B cell (primary cell): ENCODE measurements at regions not wholly inside any gene's neighbourhood (a gene's known extent, or its start where the extent isn't known, plus 50 kb on each side); places are given as distances from the start of the nearest gene placed in this dataset.

ENCODE experiments used
- ATAC-seq: fragments of 200-7000 bp; cut with Tn5 transposase; one replicate; pipeline ENCODE4 v1.10.0; 2021; ENCODE audit warnings: low read depth, mild to moderate bottlenecking, moderate number of reproducible peaks, moderate library complexity
- CTCF ChIA-PET: fragments of 350-600 bp; sonication (Branson Sonifier 250); formaldehyde crosslinking; loops from one replicate; lab custom pipeline; 2021; ENCODE audit warnings: antibody characterized with exemption, inconsistent platforms; lab: Charles Lee
- POLR2A ChIA-PET: fragments of 350-600 bp; sonication (Branson Sonifier 250); formaldehyde crosslinking; loops from one replicate; lab custom pipeline; 2021; ENCODE audit warnings: antibody characterized with exemption; lab: Charles Lee
- DNase-seq: peaks from one replicate; pipeline ENCODE4 v3.0.0; 2013
- H2AFZ ChIP-seq: 2 replicates; pipeline ENCODE4 v1.6.1; 2012; ENCODE audit warnings: mild to moderate bottlenecking, low read depth, low read length; ENCODE audit not compliant: insufficient read depth, poor library complexity, severe bottlenecking
- H3K27ac ChIP-seq, 2 donors: 1 replicate in 1 of 2; 2 replicates in 1 of 2; pipeline ENCODE4 v1.5.1; 2012 to 2013; ENCODE audit warnings: low read length in 2 of 2, mild to moderate bottlenecking in 2 of 2, moderate library complexity in 1 of 2
- H3K27me3 ChIP-seq, 4 experiments: fragments of 200-600 bp in 1 of 4; sonication (generic) in 1 of 4; replicated peaks in 1 of 4; 1 replicate in 2 of 4; 2 replicates in 2 of 4; pipeline versions ENCODE4 v1.6.1 to v1.7.0; 2013 to 2016; ENCODE audit warnings: low read length in 3 of 4, mild to moderate bottlenecking in 2 of 4, mixed read lengths in 1 of 4, moderate library complexity in 1 of 4; ENCODE audit not compliant: insufficient read depth in 4 of 4, control insufficient read depth in 3 of 4; ENCODE audit errors: control extremely low read depth in 1 of 4
- H3K36me3 ChIP-seq, 2 experiments: replicated peaks in 1 of 2; 1 replicate in 1 of 2; 2 replicates in 1 of 2; pipeline versions ENCODE4 v1.6.1 to v1.7.1; 2013; ENCODE audit warnings: low read length in 1 of 2; ENCODE audit not compliant: insufficient read depth in 2 of 2, control insufficient read depth in 1 of 2; ENCODE audit errors: control extremely low read depth in 1 of 2, extremely low read depth in 1 of 2
- H3K4me1 ChIP-seq, 2 donors: fragments of 200-600 bp in 1 of 2; sonication (generic) in 1 of 2; 1 replicate in 1 of 2; 2 replicates in 1 of 2; pipeline versions ENCODE4 v1.5.1 to v1.6.1; 2013 to 2017; ENCODE audit warnings: low read length in 2 of 2; ENCODE audit not compliant: control insufficient read depth in 2 of 2, insufficient read depth in 2 of 2
- H3K4me2 ChIP-seq: replicated peaks from 2 replicates; pipeline ENCODE3; 2012; ENCODE audit warnings: mild to moderate bottlenecking, low read depth, low read length; ENCODE audit not compliant: poor library complexity, severe bottlenecking
- H3K4me3 ChIP-seq, 5 experiments: fragments of 200-600 bp in 1 of 5; sonication (generic) in 1 of 5; 1 replicate in 3 of 5; 2 replicates in 2 of 5; pipeline versions ENCODE4 v1.5.1 to v1.7.0; 2011 to 2016; ENCODE audit warnings: low read length in 4 of 5, mild to moderate bottlenecking in 4 of 5, low read depth in 2 of 5, control low read depth in 1 of 5, moderate library complexity in 1 of 5; ENCODE audit not compliant: insufficient read depth in 1 of 5; ENCODE audit errors: control extremely low read depth in 1 of 5, extremely low read depth in 1 of 5
- H3K79me2 ChIP-seq: fragments of 200-600 bp; sonication (generic); one replicate; pipeline ENCODE4 v1.6.0; 2016; ENCODE audit warnings: low read length; ENCODE audit not compliant: control insufficient read depth, insufficient read depth
- H3K9ac ChIP-seq: fragments of 200-600 bp; sonication (generic); 2 replicates; pipeline ENCODE4 v1.6.1; 2017; ENCODE audit warnings: mild to moderate bottlenecking, low read length, moderate library complexity
- H3K9me3 ChIP-seq, 3 donors: one replicate each; pipeline versions ENCODE4 v1.6.1 to v1.7.1; 2013; ENCODE audit warnings: low read length in 2 of 3; ENCODE audit not compliant: control insufficient read depth in 2 of 3, insufficient read depth in 1 of 3; ENCODE audit errors: control extremely low read depth in 1 of 3
- H4K20me1 ChIP-seq: 2 replicates; pipeline ENCODE4 v1.6.0; 2012; ENCODE audit warnings: mild to moderate bottlenecking, low read length; ENCODE audit not compliant: insufficient read depth, control insufficient read depth, poor library complexity, severe bottlenecking
- H3K27ac Mint-ChIP-seq: one replicate; pipeline ENCODE4 v1.8.0; 2021; ENCODE audit warnings: mixed read lengths
- H3K27me3 Mint-ChIP-seq: one replicate; pipeline ENCODE4 v1.8.0; 2021; ENCODE audit warnings: mixed read lengths
- H3K4me1 Mint-ChIP-seq: one replicate; pipeline ENCODE4 v1.8.0; 2021; ENCODE audit warnings: mixed read lengths
- H3K4me3 Mint-ChIP-seq: one replicate; pipeline ENCODE4 v1.8.0; 2021; ENCODE audit warnings: mixed read lengths
- H3K9me3 Mint-ChIP-seq: one replicate; pipeline ENCODE4 v1.8.0; 2022; ENCODE audit warnings: mixed read lengths; ENCODE audit not compliant: insufficient read depth
- EZH2 ChIP-seq: IDR thresholded peaks from 2 replicates; pipeline ENCODE4 v1.6.1; 2012; ENCODE audit warnings: borderline replicate concordance, low read depth, mild to moderate bottlenecking, moderate library complexity, low read length; ENCODE audit not compliant: insufficient read depth, poor library complexity, severe bottlenecking
- WGBS: methylation state at CpG from one replicate; pipeline ENCODE4 v1.1.5; 2013; ENCODE audit warnings: missing lambda C conversion rate; ENCODE audit not compliant: insufficient coverage; 5-methylcytosine and 5-hydroxymethylcytosine counted together
- intact Hi-C: fragments of 100-400 bp; cut with micrococcal nuclease; formaldehyde crosslinking; loops from one replicate; pipeline ENCODE4 v1.10.0; 2022
- TF ChIP-seq, protein P1 (sequence below): fragments of 200-600 bp; IDR thresholded peaks from one replicate; pipeline ENCODE4 v1.8.0; 2022; ENCODE audit warnings: antibody characterized with exemption, mild to moderate bottlenecking

DNA sequence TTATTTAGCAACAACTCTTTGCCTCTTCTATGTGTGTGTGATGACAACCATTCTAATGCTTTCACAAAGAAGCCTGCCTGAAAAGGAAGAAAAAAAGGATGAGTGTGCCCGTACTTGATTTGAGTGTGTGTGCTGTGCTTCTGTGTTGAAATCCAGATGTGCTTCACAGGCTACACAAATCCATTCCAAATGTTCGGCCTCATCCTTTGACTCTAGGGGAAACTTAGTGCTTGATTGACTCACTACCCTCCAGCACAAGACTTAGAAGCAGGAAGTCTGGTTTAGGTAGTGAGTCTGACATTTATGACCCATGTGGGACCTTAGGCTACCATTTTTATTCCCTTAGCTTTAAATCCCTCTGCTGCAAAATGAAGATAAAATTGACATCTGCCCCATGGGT, 108.8 kb upstream of the PLAAT1 start:
- no peak overlapping the region for H2AFZ ChIP-seq
- no peaks in the 10 kb centered on the region for H3K9me3 ChIP-seq
- no peaks in the 10 kb centered on the region for H3K36me3 ChIP-seq
- no peak overlapping the region for H3K27ac ChIP-seq
- Mint-ChIP-seq H3K27me3 (peaks cover 10% of the 10 kb centered on the region), H3K9me3 (no peaks in the 10 kb centered on the region), H3K4me3 (no peak overlapping the region), H3K4me1 (no peaks in the 10 kb centered on the region), H3K27ac (no peak overlapping the region)
- H3K27me3 ChIP-seq, result peaks cover 0 to 3% (median 0%) of the 10 kb centered on the region in 4 experiments
- no peak for ATAC-seq
- ChIA-PET POLR2A (no interaction called here), CTCF (no interaction called here)
- H3K4me1 ChIP-seq, result no peaks in the 10 kb centered on the region
- no peaks in the 10 kb centered on the region for H4K20me1 ChIP-seq
- intact Hi-C loops, result no loop called here
- no peak overlapping the region for H3K4me2 ChIP-seq
- no peak for DNase-seq
- WGBS, result no CpG with 5 or more reads among the region's 2 CpGs
- H3K79me2 ChIP-seq, result no peaks in the 10 kb centered on the region
- no peak for TF ChIP-seq EZH2
- H3K4me3 ChIP-seq, result no peak overlapping the region
- no peak overlapping the region for H3K9ac ChIP-seq

GRCh38 chr3:193132964-193133363, 108.1 kb upstream of the PLAAT1 start:
- no peaks in the 10 kb centered on the region for H4K20me1 ChIP-seq
- no peaks in the 10 kb centered on the region for H3K4me1 ChIP-seq
- Mint-ChIP-seq H3K4me3 (no peak overlapping the region), H3K27ac (no peak overlapping the region), H3K4me1 (no peaks in the 10 kb centered on the region), H3K27me3 (peaks cover 14% of the 10 kb centered on the region), H3K9me3 (no peaks in the 10 kb centered on the region)
- H3K27ac ChIP-seq, result no peak overlapping the region
- 96% methylated on average over 3 of the region's 4 CpGs for WGBS
- DNase-seq, result no peak
- peaks cover 0 to 5% (median 0%) of the 10 kb centered on the region in 4 experiments for H3K27me3 ChIP-seq
- no peaks in the 10 kb centered on the region for H3K79me2 ChIP-seq
- no peak for ATAC-seq
- H3K9ac ChIP-seq, result no peak overlapping the region
- H3K36me3 ChIP-seq, result no peaks in the 10 kb centered on the region
- CTCF ChIA-PET, result no interaction called here
- H3K4me3 ChIP-seq, result no peak overlapping the region
- no peak overlapping the region for H3K4me2 ChIP-seq
- TF ChIP-seq EZH2, result no peak
- TF ChIP-seq, protein P1, sequence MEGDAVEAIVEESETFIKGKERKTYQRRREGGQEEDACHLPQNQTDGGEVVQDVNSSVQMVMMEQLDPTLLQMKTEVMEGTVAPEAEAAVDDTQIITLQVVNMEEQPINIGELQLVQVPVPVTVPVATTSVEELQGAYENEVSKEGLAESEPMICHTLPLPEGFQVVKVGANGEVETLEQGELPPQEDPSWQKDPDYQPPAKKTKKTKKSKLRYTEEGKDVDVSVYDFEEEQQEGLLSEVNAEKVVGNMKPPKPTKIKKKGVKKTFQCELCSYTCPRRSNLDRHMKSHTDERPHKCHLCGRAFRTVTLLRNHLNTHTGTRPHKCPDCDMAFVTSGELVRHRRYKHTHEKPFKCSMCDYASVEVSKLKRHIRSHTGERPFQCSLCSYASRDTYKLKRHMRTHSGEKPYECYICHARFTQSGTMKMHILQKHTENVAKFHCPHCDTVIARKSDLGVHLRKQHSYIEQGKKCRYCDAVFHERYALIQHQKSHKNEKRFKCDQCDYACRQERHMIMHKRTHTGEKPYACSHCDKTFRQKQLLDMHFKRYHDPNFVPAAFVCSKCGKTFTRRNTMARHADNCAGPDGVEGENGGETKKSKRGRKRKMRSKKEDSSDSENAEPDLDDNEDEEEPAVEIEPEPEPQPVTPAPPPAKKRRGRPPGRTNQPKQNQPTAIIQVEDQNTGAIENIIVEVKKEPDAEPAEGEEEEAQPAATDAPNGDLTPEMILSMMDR, result no peak
- POLR2A ChIA-PET, result no interaction called here
- intact Hi-C loops, result no loop called here
- H3K9me3 ChIP-seq, result no peaks in the 10 kb centered on the region
- no peak overlapping the region for H2AFZ ChIP-seq
